ENCODE measurements at regions not wholly inside any gene's neighbourhood (a gene's known extent, or its start where the extent isn't known, plus 50 kb on each side); places are given as distances from the start of the nearest gene placed in this dataset.

GRCh38 chr9:82101475-82101874 lies 112.9 kb downstream of the SPATA31D1 start:
- Histone ChIP-seq H3K27ac (no peak overlapping the region), H3K4me1 (no peaks in the 10 kb centered on the region), H3K4me2 (no peak overlapping the region), H3K9me3 (peaks cover 11% of the 10 kb centered on the region; the same call in 2 of the 3 replicates), H3K4me3 (no peak overlapping the region)
- FAIRE-seq, result no peak
- TF ChIP-seq EHF (CRISPR knock-in tag; IDR thresholded peaks at IDR 0.05) (no peak), RAD21 (conservative IDR thresholded peaks at IDR 0.05 in 1 of 2, IDR thresholded peaks at IDR 0.05 in 1 of 2) (peak in 1 of 2 experiments; percentile 26; a peak in 2 of 5 replicates), CHD2 (IDR thresholded peaks at IDR 0.05; ENCODE audit: low read length, partially characterized antibody) (no peak), CHD4 (IDR thresholded peaks at IDR 0.05; ENCODE audit: borderline replicate concordance) (no peak)
- POLR2A ChIA-PET, result interaction anchor here (0.6 kb wide), 1 partner anchor 1905 kb away, joined by 3 read pairs; no protein-coding TSS in a partner anchor
- no peak; a peak in 1 of 6 replicates for ATAC-seq
- CTCF ChIA-PET, result no interaction called here
- WGBS (ENCODE audit: missing lambda C conversion rate), result 0% methylated on average over 1 of the region's 1 CpG
- peak in 1 of 2 experiments; percentile 7 for DNase-seq (ENCODE audit: low read depth in 1 of 2, low spot score in 1 of 2)

DNA sequence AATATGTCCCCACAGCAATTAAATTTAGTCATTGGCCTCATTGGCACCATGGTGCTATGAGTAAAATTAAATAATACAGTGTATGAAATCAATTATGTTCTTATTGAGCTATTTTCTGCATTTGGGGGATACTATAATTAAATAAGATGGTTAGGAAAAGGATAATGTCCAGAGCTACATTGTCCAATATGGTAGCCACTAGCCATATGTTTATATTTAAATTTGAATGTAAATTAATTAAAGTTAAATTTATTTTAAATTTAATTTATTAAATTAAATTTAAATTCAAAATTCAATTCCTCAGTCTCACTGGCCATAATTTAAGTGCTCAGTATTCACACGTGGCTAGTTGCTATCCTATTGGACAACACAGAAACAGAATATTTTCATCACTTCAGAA lies 115.7 kb downstream of the SPATA31D1 start:
- Histone ChIP-seq H3K4me3 (no peak overlapping the region), H3K4me2 (no peak overlapping the region), H3K4me1 (no peaks in the 10 kb centered on the region), H3K9me3 (peaks cover 11% of the 10 kb centered on the region; the same call in 2 of the 3 replicates), H3K27ac (no peak overlapping the region)
- no peak for DNase-seq (ENCODE audit: low read depth in 1 of 2, low spot score in 1 of 2)
- CTCF ChIA-PET, result interaction anchor here (1.0 kb wide), 1 partner anchor 8 kb away, joined by 3 read pairs; no protein-coding TSS in a partner anchor
- POLR2A ChIA-PET, result no interaction called here
- no peak for FAIRE-seq
- ATAC-seq, result no peak
- WGBS (ENCODE audit: missing lambda C conversion rate), result 15% methylated on average over 1 of the region's 1 CpG
- TF ChIP-seq EP300 (IDR thresholded peaks at IDR 0.05), result no peak
- no peak for TF ChIP-seq TFCP2L1 (CRISPR knock-in tag; IDR thresholded peaks at IDR 0.05)
- TF ChIP-seq USF2 (IDR thresholded peaks at IDR 0.05), result no peak
- TF ChIP-seq NFE2L2 (conservative IDR thresholded peaks at IDR 0.05; ENCODE audit: low read length), result no peak
- no peak for TF ChIP-seq HEYL (CRISPR knock-in tag; IDR thresholded peaks at IDR 0.05)
- TF ChIP-seq POLR2A (IDR thresholded peaks at IDR 0.05; ENCODE audit: low read length), result no peak
- TF ChIP-seq REST (IDR thresholded peaks at IDR 0.05), result no peak
- no peak for TF ChIP-seq PBX3 (IDR thresholded peaks at IDR 0.05)
- TF ChIP-seq ZFP36 (IDR thresholded peaks at IDR 0.05; ENCODE audit: borderline replicate concordance, partially characterized antibody), result no peak
- no peak for TF ChIP-seq CEBPB (IDR thresholded peaks at IDR 0.05)
- TF ChIP-seq RAD21 (conservative IDR thresholded peaks at IDR 0.05 in 1 of 2, IDR thresholded peaks at IDR 0.05 in 1 of 2), result no peak
- TF ChIP-seq JUN (IDR thresholded peaks at IDR 0.05), result no peak
- no peak for TF ChIP-seq MAZ (IDR thresholded peaks at IDR 0.05; ENCODE audit: borderline replicate concordance, low read depth, low read length)
- TF ChIP-seq HES2 (IDR thresholded peaks at IDR 0.05), result no peak
- no peak for TF ChIP-seq KDM1A (IDR thresholded peaks at IDR 0.05; ENCODE audit: low read depth)
- TF ChIP-seq, protein P1, sequence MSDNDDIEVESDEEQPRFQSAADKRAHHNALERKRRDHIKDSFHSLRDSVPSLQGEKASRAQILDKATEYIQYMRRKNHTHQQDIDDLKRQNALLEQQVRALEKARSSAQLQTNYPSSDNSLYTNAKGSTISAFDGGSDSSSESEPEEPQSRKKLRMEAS (IDR thresholded peaks at IDR 0.05), result no peak

All from A549 (cell line).